ENCODE measurements at regions not wholly inside any gene's neighbourhood (a gene's known extent, or its start where the extent isn't known, plus 50 kb on each side); places are given as distances from the start of the nearest gene placed in this dataset.
"Not testable (repeated sequence)": the region's sequence is repeated elsewhere in the genome, so short reads cannot be mapped to it uniquely, and the experiment has no call there.

DNA sequence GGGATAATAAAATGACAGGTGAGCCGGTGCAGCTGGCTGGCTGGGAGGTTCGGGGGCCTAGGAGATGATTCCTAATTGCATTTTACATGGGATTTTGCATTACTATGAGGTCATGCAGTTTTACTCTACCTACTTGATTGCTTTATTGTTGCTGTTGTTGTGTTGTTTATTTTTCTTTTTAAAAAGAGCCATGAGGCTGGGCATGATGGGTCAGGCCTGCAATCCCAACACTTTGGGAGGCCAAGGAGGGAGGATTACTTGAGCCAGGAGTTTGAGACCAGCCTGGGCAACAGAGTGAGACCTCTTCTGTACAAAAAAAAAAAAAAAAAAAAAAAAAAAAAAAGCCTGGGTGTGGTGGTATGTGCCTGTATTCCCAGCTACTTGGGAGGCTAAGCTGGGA lies 104.8 kb downstream of the GJA1 start:
- DNase-seq (ENCODE audit: low spot score), result no peak
- H3K27ac ChIP-seq, result no peak overlapping the region
- TF ChIP-seq, protein P1, sequence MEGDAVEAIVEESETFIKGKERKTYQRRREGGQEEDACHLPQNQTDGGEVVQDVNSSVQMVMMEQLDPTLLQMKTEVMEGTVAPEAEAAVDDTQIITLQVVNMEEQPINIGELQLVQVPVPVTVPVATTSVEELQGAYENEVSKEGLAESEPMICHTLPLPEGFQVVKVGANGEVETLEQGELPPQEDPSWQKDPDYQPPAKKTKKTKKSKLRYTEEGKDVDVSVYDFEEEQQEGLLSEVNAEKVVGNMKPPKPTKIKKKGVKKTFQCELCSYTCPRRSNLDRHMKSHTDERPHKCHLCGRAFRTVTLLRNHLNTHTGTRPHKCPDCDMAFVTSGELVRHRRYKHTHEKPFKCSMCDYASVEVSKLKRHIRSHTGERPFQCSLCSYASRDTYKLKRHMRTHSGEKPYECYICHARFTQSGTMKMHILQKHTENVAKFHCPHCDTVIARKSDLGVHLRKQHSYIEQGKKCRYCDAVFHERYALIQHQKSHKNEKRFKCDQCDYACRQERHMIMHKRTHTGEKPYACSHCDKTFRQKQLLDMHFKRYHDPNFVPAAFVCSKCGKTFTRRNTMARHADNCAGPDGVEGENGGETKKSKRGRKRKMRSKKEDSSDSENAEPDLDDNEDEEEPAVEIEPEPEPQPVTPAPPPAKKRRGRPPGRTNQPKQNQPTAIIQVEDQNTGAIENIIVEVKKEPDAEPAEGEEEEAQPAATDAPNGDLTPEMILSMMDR (IDR thresholded peaks at IDR 0.05), result no peak
- H3K4me3 ChIP-seq, result no peak overlapping the region

DNA sequence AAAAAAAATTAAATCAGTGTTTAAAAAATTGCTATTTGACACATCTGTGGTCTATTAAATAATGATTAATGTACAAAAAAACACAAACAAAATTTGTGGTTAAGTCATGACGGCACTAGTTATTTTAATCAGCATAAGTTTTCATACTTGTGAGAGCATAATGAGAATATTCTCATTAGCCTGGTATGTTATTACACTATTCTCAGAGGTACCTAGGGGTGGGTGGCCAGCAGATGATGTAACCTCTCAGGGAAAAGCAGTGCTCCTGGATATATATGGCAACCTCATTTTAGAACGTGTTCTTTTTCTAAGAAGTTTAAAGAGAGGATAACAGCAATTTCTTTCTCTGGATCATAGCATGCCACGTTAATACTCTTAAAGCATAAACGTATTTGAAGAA lies 109.2 kb downstream of the GJA1 start:
- TF ChIP-seq, protein P1 (IDR thresholded peaks at IDR 0.05), result no peak
- no peak overlapping the region for H3K4me3 ChIP-seq
- no peak overlapping the region for H3K27ac ChIP-seq
- no peak for DNase-seq (ENCODE audit: low spot score)

DNA sequence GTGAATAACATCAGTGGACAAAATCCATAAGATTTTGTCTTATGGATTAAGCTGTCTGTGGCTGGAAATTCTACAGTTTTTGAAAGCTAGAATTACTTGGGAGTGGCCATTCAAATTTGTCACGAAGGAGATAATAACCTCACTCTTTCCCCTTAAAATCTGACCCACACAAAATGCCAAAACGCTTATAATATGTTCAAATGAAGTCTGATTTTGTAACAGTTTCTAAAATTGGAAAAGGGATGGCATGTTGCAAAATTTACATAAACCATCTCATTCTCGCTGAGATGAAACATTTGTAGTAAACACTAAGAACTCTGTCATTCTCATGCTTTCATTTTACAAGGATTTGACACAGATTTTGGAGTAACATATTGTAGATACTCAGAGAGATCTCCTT lies 112.7 kb downstream of the GJA1 start:
- no peak for DNase-seq (ENCODE audit: low spot score)
- TF ChIP-seq, protein P1 (IDR thresholded peaks at IDR 0.05), result no peak
- Histone ChIP-seq H3K4me3 (no peak overlapping the region), H3K27ac (no peak overlapping the region)

DNA sequence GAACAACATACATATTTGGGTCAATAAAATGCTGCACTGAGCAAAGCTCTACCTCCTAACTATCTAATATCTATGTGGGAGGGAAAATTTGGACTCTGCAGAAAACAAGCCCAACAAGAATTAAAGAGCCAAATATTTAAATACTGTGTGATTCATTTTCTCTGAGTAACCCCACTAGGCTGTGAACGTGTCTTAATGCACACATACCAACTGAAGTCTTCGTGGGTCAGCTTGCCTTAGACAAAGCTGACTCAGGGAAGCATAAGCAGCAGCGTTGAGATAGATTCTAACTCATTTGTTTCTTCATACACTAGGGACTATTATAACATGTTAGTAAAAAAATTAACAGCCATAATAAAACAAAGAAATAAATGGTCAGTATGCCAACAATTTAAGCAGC lies 114.3 kb downstream of the GJA1 start:
- TF ChIP-seq, protein P1 (IDR thresholded peaks at IDR 0.05), result no peak
- no peak for DNase-seq (ENCODE audit: low spot score)
- peak overlapping the region in 1 of 2 donors; percentile 11 for H3K27ac ChIP-seq
- no peak overlapping the region for H3K4me3 ChIP-seq

DNA sequence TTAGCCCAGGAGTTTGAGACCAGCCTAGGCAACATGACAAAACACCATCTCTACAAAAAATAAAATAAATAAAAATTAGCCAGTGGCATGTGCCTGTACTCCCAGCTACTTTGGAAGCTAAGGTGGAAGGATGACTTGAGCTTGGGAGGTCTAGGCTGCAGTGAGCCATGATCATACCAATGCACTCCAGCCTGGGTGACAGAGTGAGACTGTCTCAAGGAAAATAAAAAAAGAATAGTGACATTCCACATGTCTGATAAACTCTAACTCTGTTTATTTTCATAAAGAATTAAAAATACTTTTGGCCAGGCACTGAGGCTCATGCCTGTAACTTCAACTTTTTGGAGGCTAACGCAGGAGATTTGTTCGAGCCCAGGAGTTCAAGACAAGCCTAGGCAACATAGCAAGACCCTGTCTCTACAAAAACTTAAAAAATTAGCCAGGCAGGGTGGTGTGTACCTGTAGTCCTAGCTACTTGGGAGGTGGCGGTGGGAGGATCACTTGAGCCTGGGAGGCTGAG lies 115.1 kb downstream of the GJA1 start:
- Histone ChIP-seq H3K4me3 (no peak overlapping the region), H3K27ac (no peak overlapping the region)
- TF ChIP-seq, protein P1 (IDR thresholded peaks at IDR 0.05), result no peak
- no peak for DNase-seq (ENCODE audit: low spot score)

DNA sequence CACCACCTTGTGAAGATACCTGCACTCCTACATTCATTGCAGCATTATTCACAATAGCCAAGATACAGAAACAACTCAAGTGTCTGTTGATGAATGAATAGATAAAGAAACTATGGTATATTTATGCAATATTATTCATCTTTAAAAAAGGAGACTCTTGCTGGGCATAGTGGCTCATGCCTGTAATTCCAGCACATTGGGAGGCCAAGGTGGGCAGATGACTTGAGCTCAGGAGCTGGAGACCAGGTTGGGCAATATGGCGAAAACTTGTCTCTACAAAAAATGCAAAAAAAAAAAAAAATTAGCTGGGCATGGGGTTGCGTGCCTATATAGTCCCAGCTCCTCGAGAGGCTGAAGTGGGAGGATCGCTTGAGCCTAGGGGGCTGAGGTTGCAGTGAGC lies 119.8 kb downstream of the GJA1 start:
- Histone ChIP-seq H3K27ac (no peak overlapping the region), H3K4me3 (no peak overlapping the region)
- TF ChIP-seq, protein P1 (IDR thresholded peaks at IDR 0.05), result no peak
- no peak for DNase-seq (ENCODE audit: low spot score)

DNA sequence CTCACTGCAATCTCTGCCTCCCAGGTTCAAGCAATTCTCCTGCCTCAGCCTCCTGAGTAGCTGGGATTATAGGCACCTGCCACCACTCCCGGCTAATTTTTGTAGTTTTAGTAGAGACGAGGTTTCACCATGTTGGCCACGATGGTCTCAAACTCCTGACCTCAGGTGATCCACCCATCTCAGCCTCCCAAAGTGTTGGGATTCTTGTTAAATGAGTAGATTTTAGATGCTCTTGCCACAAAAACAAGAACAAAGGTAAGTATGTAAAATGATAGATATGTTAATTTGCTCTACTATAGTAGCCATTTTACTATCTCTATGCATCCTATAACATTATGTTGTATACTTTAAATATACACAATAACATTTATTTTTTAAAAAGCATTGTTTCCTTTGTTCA lies 120.7 kb downstream of the GJA1 start:
- DNase-seq (ENCODE audit: low spot score); H3K27ac ChIP-seq; H3K4me3 ChIP-seq: not testable (repeated sequence)
